Kidney (tissue), 13 donors: ENCODE measurements at regions not wholly inside any gene's neighbourhood (a gene's known extent, or its start where the extent isn't known, plus 50 kb on each side); places are given as distances from the start of the nearest gene placed in this dataset.

Source experiments
- DNase-seq, 5 donors: peaks; one replicate each; pipeline ENCODE4 v3.0.0-alpha.2; 2013 to 2020
- FAIRE-seq: peaks from 2 replicates; lab custom pipeline; 2012; peaks lifted over from hg19 to GRCh38; lab: Jason Lieb, UNC
- H3K27ac ChIP-seq, 2 donors: one replicate each; pipeline ENCODE4 v1.7.0; 2013; ENCODE audit warnings: low read depth in 2 of 2, low read length in 2 of 2, inconsistent platforms in 1 of 2
- H3K27me3 ChIP-seq: one replicate; pipeline ENCODE4 v1.7.1; 2013; ENCODE audit warnings: low read length, inconsistent platforms; ENCODE audit not compliant: control insufficient read depth, insufficient read depth
- H3K36me3 ChIP-seq, 3 donors: one replicate each; pipeline versions ENCODE4 v1.7.0 to v1.7.1; 2013; ENCODE audit warnings: low read length in 3 of 3, control low read depth in 1 of 3, inconsistent platforms in 1 of 3; ENCODE audit not compliant: insufficient read depth in 3 of 3, control insufficient read depth in 2 of 3
- H3K4me1 ChIP-seq, 3 donors: one replicate each; pipeline versions ENCODE4 v1.7.0 to v1.7.1; 2013; ENCODE audit warnings: low read length in 3 of 3, inconsistent platforms in 1 of 3, low read depth in 1 of 3; ENCODE audit not compliant: control insufficient read depth in 2 of 3, insufficient read depth in 2 of 3
- H3K4me3 ChIP-seq, 3 donors: one replicate each; pipeline versions ENCODE4 v1.7.0 to v1.8.1; 2013; ENCODE audit warnings: low read length in 3 of 3, control low read depth in 1 of 3, inconsistent platforms in 1 of 3
- H3K9ac ChIP-seq, 3 donors: one replicate each; pipeline versions ENCODE4 v1.7.0 to v1.7.1; 2013; ENCODE audit warnings: low read length in 3 of 3, control low read depth in 1 of 3, inconsistent platforms in 1 of 3
- H3K9me3 ChIP-seq, 3 donors: one replicate each; pipeline versions ENCODE4 v1.7.0 to v1.7.1; 2013; ENCODE audit warnings: low read length in 3 of 3, control low read depth in 1 of 3, inconsistent platforms in 1 of 3; ENCODE audit not compliant: control insufficient read depth in 2 of 3, insufficient read depth in 1 of 3
- intact Hi-C: fragments of 100-400 bp; cut with DNase I; formaldehyde crosslinking; loops from one replicate; pipeline ENCODE4 v1.11.1; 2022
- TF ChIP-seq, protein P1 (sequence below): IDR thresholded peaks from 3 replicates; pipeline ENCODE4 v1.5.1; 2012; ENCODE audit warnings: mild to moderate bottlenecking, moderate library complexity, borderline replicate concordance; ENCODE audit not compliant: insufficient read depth; ENCODE audit errors: extremely low read depth
- donor health status: control.
- donor health status: control.
- donor health status: control.
- donor health status: control.
- donor health status: control.
- donor health status: DM: yes; HTN: yes; CAD: no.
- donor health status: Normal renal cell carcinoma (clear cell type).

DNA sequence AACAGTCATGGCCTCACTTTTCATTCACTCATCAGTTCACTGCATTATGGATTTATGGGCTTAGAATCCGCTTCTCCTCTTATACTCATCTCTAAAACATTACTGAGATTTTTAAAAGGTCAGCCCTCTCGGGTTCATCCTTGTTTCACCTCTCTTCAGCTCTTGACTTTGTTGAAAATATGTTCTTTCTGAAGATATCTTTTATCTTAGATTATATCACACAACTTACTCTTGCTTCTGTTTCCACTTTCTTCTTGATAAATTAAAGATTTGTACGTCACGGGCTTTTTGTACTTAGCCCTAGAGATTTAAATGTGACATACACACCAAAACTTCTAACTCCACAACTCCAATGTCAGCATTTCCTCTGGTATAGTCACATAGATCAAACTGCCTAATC is 342.5 kb upstream of the TMEM229A start:
- H3K36me3 ChIP-seq = no peaks in the 10 kb centered on the region
- intact Hi-C loops = no loop called here
- no peak overlapping the region for H3K9ac ChIP-seq
- no peak for DNase-seq
- no peaks in the 10 kb centered on the region for H3K4me1 ChIP-seq
- H3K27ac ChIP-seq = no peak overlapping the region
- TF ChIP-seq, protein P1, sequence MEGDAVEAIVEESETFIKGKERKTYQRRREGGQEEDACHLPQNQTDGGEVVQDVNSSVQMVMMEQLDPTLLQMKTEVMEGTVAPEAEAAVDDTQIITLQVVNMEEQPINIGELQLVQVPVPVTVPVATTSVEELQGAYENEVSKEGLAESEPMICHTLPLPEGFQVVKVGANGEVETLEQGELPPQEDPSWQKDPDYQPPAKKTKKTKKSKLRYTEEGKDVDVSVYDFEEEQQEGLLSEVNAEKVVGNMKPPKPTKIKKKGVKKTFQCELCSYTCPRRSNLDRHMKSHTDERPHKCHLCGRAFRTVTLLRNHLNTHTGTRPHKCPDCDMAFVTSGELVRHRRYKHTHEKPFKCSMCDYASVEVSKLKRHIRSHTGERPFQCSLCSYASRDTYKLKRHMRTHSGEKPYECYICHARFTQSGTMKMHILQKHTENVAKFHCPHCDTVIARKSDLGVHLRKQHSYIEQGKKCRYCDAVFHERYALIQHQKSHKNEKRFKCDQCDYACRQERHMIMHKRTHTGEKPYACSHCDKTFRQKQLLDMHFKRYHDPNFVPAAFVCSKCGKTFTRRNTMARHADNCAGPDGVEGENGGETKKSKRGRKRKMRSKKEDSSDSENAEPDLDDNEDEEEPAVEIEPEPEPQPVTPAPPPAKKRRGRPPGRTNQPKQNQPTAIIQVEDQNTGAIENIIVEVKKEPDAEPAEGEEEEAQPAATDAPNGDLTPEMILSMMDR = no peak
- H3K27me3 ChIP-seq = no peaks in the 10 kb centered on the region
- FAIRE-seq = no peak
- no peak overlapping the region for H3K4me3 ChIP-seq
- H3K9me3 ChIP-seq = no peaks in the 10 kb centered on the region

DNA sequence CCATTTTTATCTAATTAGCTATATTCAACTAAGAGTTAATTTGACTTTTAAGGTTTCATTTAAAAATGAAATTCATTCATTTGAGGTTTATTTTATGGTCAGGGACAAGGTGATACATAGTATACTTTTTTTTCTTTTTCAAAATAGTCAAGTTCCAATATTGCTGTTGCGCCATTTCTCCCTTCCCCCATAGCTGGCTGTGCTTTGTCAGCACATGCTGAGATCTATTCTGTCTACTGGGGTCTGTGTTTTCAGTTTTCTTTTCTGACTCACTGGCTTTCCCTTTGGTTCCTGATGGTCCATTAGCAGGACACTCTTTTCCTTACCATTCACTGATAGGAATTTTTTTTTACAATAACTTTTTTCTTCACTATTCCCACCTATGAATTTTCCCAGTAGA is 336.4 kb upstream of the TMEM229A start:
- H3K4me3 ChIP-seq = no peak overlapping the region
- FAIRE-seq (no peak), DNase-seq (no peak)
- no peak overlapping the region for H3K9ac ChIP-seq
- H3K9me3 ChIP-seq = no peaks in the 10 kb centered on the region
- no peaks in the 10 kb centered on the region for H3K4me1 ChIP-seq
- H3K36me3 ChIP-seq = no peaks in the 10 kb centered on the region
- TF ChIP-seq, protein P1 = no peak
- intact Hi-C loops = no loop called here
- H3K27ac ChIP-seq = no peak overlapping the region
- no peaks in the 10 kb centered on the region for H3K27me3 ChIP-seq

DNA sequence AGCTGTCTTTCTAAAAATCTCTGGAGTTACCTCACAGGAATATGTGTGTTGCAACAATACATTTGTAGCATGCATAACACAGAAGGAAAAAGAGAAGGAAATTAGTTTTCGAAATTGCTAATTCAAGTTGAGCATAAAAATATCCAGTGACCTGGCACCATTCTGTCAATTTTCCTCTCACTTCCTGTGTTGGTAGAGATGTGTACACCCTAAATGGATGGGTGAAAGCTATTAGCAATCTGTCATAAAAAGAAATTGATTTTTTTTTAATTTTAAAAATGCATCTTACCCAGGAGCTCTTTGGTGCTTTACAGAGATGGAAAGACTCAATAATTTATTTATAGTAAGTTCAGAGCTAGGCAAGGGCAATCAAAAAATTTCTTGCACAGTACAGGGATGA is 333.3 kb upstream of the TMEM229A start:
- Histone ChIP-seq H3K4me3 (no peak overlapping the region), H3K4me1 (no peaks in the 10 kb centered on the region), H3K27me3 (no peaks in the 10 kb centered on the region), H3K9ac (no peak overlapping the region), H3K27ac (no peak overlapping the region), H3K36me3 (no peaks in the 10 kb centered on the region), H3K9me3 (no peaks in the 10 kb centered on the region)
- DNase-seq (no peak), FAIRE-seq (no peak)
- intact Hi-C loops = no loop called here
- TF ChIP-seq, protein P1 = no peak

DNA sequence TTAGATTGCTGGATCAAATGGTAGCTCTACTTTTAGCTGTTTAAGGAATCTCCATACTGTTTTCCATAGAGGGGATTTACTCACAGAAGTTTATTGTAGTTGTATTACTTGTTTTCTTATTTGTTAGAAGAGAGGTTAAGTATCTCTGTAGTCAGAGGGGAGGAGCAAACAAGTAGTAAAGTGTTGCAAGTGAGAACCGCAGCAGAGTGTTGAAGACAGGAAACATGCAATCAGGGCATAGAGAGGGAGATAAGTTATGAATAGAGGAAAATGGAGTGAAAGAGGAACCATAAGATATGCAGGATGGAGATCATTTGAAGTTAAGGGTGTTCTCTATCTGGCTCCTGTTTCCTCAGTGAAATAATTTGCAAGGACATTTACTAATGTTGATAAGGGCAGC is 331.4 kb upstream of the TMEM229A start:
- no peaks in the 10 kb centered on the region for H3K4me1 ChIP-seq
- TF ChIP-seq, protein P1 = no peak
- DNase-seq (no peak), FAIRE-seq (no peak)
- H3K36me3 ChIP-seq = no peaks in the 10 kb centered on the region
- intact Hi-C loops = no loop called here
- no peak overlapping the region for H3K9ac ChIP-seq
- H3K27me3 ChIP-seq = no peaks in the 10 kb centered on the region
- H3K27ac ChIP-seq = no peak overlapping the region
- H3K4me3 ChIP-seq = no peak overlapping the region
- no peaks in the 10 kb centered on the region for H3K9me3 ChIP-seq
